Activated CD8-positive, alpha-beta memory T cell treated with anti-CD3 and anti-CD28 coated beads for 24 hours (primary cell): ENCODE measurements at regions not wholly inside any gene's neighbourhood (a gene's known extent, or its start where the extent isn't known, plus 50 kb on each side); places are given as distances from the start of the nearest gene placed in this dataset.

Experiments
- DNase-seq: peaks from one replicate; pipeline ENCODE4 v3.0.0-alpha.2; 2020

DNA sequence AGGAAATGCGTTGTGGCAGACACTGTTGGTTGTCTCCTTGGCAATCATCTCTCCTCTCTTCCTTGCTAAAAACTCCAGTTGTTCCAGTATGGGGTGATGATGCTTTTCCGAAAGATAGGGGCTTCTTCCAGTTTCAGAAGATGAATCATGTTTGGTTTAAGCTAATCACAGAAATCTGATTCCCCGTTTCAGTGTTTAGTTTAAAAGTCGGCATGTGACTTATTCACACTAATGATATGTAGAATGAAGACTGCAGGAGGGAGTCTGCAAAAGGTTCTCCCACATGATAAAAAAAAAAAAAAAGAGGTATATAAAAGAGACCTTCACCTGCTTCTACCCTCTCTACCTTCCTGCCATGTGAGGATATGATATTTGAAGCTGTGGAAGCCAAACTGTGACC lies 239.0 kb upstream of the SIX2 start:
- no peak for DNase-seq

DNA sequence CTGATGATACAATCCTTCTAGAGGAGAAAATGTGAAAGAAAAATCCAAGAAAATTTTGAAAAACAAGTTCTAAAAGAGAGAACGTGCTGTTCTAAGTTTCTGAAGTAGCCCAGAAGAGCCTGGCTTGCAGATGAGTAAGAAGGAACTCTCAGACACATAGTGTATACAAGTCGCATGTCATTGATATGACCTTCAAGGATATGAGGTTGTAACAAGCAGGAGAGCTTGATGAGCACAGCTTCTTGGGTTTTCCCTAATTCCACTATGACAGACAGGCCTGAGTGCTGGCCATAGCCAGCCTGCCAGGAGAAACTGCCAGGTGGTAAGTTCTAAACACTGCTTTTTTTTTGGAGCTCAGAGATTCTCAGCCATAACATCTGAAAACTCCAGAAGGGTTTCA lies 235.7 kb upstream of the SIX2 start:
- DNase-seq = no peak

DNA sequence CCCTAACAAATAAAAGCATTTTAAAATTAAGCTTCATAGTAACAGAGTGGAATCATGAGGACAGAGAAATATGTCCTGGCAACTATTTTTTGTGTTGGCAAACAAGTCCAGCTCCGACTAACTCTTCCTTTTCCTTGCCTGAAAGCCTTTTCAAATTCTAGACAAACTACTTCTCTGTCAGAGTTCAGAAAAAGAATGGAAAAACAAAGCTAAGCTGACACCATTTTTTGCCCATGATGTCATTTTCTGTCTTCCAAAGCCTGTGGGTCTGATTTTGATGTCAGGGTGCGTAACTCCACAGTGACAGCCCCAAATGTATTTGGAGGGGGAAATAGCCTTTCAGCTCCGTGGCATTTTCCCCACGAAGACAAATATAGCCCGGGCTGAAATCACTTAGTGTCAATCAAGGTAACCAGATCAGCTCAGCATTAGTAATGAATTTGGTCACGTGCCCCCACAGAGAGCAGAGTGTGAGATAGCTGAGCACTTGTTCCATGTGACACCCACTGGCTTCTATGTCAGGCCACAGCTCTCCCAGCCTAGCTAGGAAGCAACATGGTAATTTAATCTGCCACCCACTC lies 233.0 kb upstream of the SIX2 start:
- no peak for DNase-seq

DNA sequence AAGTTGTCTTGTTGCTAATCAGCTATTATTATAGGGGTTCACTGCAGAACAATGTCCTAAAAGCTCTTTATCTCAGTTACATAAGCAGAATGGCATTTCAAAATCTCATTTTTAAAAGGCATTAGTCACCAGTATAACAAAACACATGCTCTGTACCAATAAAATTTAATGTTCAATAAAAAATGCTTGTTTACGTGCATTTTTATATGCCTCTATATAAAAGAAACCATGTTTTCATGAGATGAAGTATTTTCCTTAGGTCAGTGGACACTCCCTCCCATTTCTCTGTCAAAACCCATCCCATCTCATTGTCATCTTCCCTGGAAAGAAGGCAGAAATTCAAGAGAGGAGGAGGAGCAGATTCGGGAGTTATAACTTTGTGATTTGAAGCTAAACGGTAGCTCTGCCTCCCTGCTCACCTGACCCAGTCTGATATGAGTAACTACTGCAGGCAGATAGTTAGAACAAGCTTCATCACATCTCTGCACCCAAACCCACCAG lies 231.9 kb upstream of the SIX2 start:
- DNase-seq = no peak

DNA sequence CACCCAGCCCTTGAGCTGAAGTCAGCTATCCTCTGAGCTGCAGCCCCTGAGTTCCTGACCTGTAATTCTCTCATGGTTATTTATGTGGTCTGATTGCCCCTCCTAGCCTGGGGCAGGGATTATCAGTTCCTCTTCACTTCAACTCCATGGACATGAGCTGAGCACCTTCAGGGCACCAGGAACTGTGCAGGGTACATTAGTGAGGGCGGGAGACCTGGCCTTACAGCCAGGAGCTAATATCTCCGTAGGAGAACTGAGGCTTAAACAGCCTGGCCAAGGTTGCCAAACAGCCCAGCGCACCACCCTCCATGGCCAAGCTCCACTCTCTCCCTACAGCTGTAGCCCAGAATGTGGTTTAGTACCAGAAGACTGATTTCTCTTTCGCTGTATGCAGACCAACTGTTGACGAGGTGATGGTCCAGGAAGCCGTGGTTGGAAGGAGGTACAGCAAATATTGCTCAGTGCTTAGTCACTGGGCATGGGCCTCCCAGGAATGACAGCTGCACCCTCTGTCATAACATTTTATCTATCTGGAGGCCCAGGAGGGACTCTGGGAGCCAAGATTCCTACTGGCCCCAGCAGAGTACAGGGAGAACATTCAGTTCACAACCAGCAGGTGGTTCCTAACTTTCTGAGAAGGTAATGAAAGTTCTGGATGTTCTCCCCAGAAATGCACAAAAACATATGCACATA lies 228.7 kb upstream of the SIX2 start:
- DNase-seq = no peak

DNA sequence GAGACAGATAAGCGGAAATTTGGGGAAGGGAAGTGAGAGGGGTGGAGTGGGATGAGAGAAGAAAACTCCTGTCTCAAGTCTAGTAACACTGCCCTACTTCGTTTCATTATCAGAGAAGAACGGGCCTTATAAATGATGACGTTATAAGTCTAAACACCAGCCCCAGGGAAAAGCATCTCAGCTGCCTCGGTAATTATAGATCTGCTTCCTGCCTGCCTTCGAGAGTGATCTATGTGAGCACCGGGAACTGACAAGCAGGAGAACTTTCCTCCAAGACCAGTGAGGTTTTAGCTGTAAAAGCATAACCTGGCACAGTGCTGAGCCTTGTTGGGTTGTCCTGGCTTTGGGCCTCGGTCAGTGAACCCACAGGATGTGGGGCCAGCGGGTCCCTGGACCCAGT lies 227.9 kb upstream of the SIX2 start:
- no peak for DNase-seq

DNA sequence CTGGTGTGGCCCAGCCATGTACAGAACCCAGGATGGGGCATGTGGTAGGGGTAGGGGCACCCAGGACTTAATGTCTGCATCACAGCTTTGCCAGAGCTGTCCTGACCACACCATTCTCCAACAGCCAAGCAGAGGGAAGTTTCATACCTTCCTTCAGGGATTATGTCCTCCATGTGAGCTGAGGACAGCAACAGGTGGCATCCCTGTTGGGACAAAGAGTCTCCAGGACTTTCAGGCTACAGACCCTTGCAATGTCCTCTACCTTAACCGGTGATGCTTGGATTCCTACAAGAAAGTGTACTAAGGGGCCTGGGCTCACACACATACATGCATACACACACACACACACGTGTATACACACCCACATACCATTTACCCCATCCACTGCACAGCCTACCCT lies 227.0 kb upstream of the SIX2 start:
- no peak for DNase-seq

DNA sequence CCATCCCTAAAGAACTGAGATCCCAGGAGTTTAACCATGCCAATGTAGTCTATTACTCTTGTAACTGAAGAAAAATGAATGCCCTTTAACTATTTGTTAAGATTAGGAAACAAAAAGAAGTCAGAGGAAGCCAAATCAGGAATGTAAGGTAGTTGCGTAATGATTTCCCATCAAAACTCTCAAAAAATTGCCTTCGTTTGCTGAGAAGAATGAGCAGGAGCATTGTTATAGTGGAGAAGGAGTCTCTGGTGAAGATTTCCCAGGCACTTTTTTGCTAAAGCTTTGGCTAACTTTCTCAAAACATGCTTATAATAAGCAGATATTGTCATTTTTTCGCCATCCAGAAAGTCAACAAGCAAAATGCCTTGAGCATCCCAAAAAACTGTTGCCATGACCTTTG lies 224.0 kb upstream of the SIX2 start:
- no peak for DNase-seq

DNA sequence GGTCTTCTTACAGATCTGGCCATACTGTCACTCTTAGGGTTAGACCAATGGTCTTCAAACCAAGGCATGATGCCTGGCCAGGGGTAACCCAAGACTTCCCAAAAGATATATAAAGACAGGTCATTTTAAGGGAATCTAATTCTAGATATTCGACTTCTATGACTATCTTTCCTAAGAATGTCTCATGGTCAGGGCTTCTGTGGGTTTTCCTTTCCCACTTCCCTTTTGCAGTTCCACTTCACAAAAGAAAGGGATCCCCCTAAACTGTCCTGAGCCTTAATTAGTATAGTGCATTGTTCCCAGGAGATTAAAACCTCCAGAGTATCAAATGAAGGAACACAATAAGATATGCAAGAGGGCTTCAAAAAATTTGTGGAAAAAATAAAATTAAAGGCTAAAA lies 223.6 kb upstream of the SIX2 start:
- DNase-seq = no peak

DNA sequence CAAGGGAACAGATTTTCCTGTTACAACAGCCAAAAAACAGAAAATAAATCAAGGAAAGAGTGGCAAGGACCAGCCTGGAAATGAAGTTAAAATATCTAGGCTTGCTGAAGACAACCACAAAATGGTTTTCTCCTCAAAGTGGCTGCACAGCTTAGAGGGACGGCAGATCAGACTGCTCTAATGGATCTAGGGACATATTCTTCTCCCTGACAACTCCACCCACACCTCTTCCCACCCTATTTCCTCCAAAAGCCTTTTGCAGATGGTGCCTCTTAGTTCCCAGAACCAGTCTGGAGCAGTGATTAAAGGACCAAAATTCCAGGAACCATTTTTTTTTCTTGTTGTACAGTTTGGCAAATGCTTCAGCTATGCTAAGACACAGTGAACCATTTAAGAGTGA lies 220.2 kb upstream of the SIX2 start:
- no peak for DNase-seq

DNA sequence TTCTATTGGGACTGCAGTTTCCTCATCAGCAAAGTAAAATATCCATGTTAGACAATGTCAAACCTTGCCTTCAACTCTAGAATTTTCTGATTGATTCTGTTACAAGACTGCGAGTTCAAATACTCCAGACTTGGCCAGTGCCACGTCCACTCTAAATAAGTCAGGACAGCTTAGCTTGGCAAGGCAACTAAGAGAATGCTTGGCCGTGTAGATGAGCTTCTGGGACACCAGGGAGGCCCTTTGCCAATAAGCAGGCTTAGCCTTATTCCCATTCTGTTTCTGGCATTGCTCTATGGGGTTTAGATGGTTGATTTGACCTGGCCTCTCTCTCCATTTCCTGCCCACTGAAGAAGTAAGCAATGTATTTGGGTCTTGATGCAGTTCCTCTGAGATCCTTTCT lies 218.1 kb upstream of the SIX2 start:
- DNase-seq = no peak

DNA sequence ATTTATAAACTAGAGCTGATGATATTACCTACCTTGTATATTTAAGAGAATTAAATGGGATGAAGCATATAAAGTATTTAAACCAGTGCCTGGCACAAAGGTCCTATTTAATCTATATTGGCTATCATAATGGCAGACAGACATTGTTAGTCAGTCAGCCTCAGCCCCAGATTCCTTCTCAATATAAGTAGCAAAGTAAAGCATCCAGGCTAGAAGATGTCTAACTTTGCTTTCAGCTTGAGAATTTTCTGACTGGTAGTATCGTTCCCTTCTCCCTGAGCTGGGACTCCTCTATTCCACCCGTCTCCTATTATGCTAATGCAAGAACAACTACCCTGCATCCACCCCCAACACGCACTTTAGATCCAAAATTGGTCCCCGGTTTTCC lies 215.7 kb upstream of the SIX2 start:
- DNase-seq = no peak

DNA sequence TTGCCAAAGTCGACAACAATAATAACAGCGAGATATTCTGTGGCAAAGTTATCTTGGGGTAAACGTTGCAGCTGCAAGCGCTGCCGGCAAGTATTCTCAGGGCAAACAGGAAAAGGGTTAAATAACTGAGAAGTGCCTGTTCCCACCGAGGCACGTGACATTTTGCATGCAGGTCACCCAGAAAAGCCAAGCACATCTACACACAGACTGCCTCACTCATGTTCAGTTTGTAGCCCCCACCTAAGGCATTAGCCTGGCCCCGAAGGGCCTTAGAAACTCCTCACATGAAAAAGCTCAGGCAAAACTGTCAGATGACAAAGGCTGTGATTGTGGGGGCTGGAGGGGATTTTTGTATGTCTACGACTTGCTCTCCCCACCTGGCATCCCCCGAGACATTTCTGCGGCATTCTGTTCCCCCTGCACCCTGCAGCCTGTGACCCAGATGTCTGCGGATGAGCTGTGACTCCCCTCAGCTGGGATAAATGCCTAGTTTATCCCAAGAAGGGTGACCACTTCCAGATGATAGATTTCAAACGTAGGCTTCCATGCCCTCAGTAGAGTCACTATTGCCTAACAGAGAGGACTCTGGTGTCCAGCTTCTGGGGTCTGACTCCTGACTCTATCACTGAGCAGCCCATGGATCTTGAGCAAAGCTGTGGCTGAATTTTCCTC lies 215.2 kb upstream of the SIX2 start:
- no peak for DNase-seq

DNA sequence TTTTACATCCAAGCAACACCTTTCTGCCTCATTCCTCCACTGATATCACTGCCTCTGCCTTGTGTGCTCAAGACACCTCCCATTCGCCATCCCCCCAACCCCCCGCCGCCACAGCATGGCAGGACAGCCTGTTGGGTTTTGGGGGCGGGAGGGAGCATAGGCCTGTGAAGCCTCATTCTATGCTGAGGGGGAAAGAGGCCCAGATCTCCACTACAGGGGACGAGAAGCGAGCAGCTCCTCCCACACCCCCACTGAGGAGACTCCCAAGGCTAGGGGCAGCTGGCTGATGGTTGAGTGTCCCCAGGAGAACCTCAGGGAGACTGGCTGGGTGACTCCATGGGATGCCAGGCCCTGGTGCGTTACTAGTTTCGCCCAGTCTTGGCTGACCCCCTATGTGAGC lies 214.3 kb upstream of the SIX2 start:
- no peak for DNase-seq

DNA sequence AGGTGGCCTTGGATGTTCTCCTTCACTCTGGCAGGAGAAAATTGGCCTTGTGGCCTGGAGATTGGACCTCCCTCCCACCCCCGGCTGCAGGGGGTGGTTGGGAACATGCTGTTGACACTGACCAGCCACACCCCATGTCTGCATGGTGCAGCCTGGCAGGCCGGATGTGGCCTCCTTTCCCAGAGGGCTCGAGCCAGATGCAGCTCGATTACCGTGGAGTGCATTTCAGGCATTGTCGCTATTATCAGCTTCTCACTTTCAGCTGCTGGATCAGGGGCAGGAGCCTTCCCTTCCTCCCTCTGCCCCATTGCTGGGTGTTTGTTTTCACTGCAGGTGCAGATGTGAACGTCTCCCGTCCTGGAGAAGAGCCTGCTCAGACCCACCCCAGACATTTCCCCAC lies 211.0 kb upstream of the SIX2 start:
- no peak for DNase-seq

DNA sequence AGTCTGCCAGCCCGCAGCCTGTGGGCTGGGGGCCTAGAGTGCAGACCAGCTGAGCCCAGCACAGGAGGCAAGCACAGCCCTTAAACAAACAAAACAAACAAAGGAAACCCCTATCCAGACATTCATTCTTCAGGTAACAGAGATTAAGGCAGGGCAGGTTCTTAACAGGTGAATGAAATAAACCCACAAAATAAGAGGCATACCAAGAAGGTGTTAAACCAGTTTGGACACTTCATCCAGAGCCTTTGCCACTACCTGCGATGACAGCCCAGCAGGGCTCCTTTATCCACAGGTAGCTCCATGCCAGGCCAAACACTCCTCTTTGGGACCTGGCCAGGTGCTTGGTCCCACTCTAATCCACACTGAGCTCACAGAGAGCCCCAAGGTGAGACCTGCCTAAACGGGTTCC lies 209.7 kb upstream of the SIX2 start:
- no peak for DNase-seq

DNA sequence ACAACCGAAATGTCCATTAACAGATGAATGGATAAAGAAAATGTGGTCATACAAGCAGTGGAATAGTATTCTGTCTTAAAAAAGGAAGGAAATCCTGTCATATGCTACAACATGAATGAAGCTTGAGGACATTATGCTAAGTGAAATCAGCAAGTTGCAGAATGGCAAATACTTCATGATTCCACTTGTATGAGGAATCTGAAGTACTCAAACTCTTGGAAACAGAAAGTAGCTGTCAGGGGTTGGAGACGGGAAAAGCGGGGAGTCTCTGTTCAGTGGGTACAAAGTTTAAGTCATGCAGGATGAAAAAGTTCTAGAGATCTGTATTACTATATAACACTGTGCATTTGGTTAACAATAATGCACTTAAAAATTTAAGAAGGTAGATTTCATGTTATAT lies 209.0 kb upstream of the SIX2 start:
- no peak for DNase-seq

DNA sequence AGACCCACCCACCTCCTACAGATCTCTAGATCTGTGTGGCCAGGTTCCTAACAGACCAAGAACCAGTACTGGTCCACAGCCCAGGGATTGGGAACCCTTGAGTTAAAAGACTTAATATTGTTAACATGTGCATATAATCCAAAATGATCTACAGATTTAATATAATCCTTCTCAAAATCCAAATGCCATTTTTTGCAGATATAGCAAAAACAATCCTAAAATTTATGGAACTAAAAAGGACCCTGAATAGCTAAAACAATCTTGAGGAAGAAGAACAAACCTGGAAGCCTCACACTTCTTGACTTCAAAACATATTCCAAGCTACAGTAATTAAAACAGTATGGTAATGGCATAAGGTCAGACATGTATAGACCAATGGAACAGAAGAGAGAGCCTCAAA lies 206.9 kb upstream of the SIX2 start:
- no peak for DNase-seq

DNA sequence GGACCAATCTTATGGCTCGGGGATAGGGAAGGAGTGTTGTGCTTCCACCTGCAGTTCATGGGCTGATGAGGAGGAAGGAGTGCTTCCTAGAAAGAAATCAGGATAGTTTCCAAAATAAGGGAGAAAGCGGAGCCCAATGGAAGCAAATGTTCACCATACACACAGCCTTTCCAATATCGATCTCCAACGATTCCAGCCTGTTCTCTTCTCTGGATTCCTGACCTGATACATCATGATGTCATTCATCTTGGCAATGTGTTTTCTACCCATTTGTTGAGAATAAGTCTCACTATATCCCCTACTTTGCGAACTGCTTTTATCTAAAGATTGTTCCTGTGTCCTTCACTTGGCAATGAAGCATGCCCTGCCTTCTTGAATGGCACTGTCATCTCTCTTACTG lies 205.3 kb upstream of the SIX2 start:
- DNase-seq = no peak

DNA sequence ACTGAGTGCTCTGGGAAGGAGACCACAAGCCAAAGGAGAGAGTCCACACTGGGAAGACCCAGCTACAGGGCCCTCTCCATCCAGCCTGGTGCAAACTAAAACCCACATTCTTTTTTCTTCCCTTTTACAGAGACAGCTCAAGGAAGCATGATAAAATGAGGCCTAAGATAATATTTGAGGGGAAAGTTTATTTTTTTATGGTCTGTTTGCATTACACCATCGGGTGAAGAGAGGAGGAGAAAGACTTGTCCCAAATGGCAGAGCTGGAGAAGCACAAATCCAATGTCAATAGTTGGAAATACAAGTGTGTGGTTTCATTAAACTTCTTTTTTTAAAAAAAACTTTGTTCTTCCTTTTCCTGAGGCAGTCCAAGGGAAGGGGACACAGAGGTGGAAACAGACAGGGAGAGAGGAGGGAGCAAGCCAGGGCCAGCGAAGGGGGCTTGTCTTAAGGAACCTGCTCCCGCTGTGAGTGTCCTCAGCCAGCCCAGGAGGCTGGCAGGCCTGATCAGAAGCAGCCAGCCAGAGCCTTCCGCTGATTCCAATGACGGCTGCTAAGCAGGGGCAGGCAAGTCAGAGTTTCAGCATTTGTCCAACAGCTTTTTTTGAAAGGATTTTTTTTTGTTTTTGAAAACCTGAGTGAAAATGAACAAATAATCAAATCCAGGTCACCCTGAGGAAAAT lies 203.8 kb upstream of the SIX2 start:
- no peak for DNase-seq

DNA sequence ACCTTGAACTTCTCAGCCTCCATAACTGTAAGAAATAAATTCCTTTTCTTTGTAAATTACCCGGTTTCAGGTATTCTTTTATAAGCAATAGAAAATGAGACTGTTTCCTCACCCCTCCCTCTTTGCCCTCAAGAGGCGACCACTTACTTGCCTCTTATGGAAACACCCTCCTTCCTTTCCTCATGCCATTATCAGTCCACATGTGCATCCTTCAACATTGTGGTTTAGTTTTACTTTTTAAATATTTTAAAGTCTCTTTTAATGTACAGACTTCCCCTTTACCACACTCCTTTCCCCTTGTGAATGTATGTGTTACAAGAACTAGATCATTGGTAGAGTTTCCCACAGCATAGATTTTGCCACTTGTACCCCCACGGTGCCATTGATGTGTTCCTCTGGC lies 202.4 kb upstream of the SIX2 start:
- no peak for DNase-seq

DNA sequence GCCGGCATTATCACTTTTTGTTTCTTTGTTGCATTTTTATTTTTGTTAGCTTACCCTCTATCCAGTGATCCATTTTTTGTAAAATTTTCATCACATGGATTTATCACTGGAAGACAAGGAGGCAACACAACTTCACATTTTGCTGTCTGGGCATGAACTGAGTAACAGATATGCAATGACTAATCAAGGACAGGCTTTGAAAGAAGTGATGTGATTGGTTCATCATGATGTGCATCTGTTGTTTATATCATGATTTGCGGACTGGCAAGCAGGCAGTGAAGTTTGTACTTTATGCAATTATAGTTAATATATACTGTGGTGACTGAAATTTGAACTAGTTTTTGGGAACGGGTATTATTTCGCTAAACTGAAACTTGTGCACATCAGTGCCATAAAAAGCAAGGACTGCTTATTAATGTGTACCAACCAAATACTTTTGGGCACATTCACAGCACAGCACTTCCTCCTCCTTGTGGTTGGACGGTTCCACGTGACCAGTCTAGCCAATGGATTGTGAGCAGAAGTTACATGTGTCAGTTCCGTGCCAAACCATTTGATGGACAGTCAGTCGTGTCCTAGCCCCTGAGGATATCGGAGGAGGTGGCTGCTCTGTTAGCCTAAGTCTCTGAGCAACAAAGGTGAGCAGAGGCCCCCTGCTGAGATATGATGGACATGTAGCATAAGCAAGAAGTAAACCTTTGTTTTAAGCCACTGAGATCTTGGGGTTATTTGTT lies 201.4 kb upstream of the SIX2 start:
- no peak for DNase-seq

DNA sequence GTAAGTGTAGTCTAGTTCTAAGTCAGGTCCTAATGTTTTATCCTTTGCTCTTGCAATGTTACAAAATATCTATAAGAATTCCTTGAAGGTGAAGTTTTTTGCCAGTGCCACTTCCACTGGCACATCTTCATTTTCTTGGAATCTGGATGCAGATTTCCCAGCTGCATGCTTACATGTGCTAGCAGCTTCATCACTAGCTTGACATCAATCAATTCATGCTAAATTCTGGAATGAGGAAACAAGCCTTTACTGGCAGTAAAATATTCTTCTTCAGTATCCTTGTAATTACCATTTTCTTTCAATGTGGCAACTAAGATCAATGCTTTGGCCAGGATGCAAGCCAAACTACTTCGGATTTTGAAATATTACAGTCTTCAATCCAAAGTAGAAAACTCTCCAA lies 200.6 kb upstream of the SIX2 start:
- no peak for DNase-seq
